ENCODE measurements at regions not wholly inside any gene's neighbourhood (a gene's known extent, or its start where the extent isn't known, plus 50 kb on each side); places are given as distances from the start of the nearest gene placed in this dataset.

- no peak for TF ChIP-seq CTCF (IDR thresholded peaks at IDR 0.05; ENCODE audit: insufficient read depth, low read length, poor library complexity, severe bottlenecking)
- TF ChIP-seq EZH2phosphoT487 (conservative IDR thresholded peaks at IDR 0.05; ENCODE audit: low read length): no peak
These were observed 100.7 kb upstream of the PTPN1 start for GRCh38 chr20:50409495-50409894.

All from SU-DHL-6 (cell line).